SKM-1 treated with dmso at 0.1 percent for 144 hours (cell line): ENCODE measurements at regions not wholly inside any gene's neighbourhood (a gene's known extent, or its start where the extent isn't known, plus 50 kb on each side); places are given as distances from the start of the nearest gene placed in this dataset.

Experiments
- DNase-seq: peaks from one replicate; lab custom pipeline; 2025; ENCODE audit not compliant: unreplicated experiment; lab: John Stamatoyannopoulos, UW

- peak; percentile 68 for DNase-seq
Measured at GRCh38 chr7:4610768-4611467, 71.2 kb upstream of the FOXK1 start.

GRCh38 chr7:4612237-4612636, 69.9 kb upstream of the FOXK1 start:
- no peak for DNase-seq

- peak; percentile 65 for DNase-seq
Measured at GRCh38 chr7:4612939-4613841, 68.9 kb upstream of the FOXK1 start.

GRCh38 chr7:4613846-4614548, 68.1 kb upstream of the FOXK1 start:
- DNase-seq: no peak

GRCh38 chr7:4616116-4616515, 66.0 kb upstream of the FOXK1 start:
- no peak for DNase-seq

GRCh38 chr7:4621396-4621795, 60.7 kb upstream of the FOXK1 start:
- no peak for DNase-seq

GRCh38 chr7:4626318-4626845, 55.7 kb upstream of the FOXK1 start:
- no peak for DNase-seq

GRCh38 chr7:4629287-4629895, 52.7 kb upstream of the FOXK1 start:
- no peak for DNase-seq

- no peak for DNase-seq
Measured at GRCh38 chr7:4631380-4632179, 50.5 kb upstream of the FOXK1 start.
